Epithelial cell of proximal tubule (primary cell): ENCODE measurements at regions not wholly inside any gene's neighbourhood (a gene's known extent, or its start where the extent isn't known, plus 50 kb on each side); places are given as distances from the start of the nearest gene placed in this dataset.

Experiments
- DNase-seq: peaks from one replicate; pipeline ENCODE4 v3.0.0-alpha.2; 2011; ENCODE audit warnings: low read depth
- H3K4me3 ChIP-seq: 2 replicates; pipeline ENCODE4 v1.5.1; 2011; ENCODE audit warnings: low read depth, mild to moderate bottlenecking, low read length
- CTCF ChIP-seq: conservative IDR thresholded peaks from 2 replicates; pipeline ENCODE4 v1.5.1; 2012; ENCODE audit warnings: low read depth, mild to moderate bottlenecking, low read length

GRCh38 chr10:111481866-111482265 is 405.0 kb downstream of the ADRA2A start:
- TF ChIP-seq CTCF, result no peak
- DNase-seq, result no peak
- H3K4me3 ChIP-seq, result no peak overlapping the region

GRCh38 chr10:111482621-111483216 is 405.9 kb downstream of the ADRA2A start:
- no peak for TF ChIP-seq CTCF
- no peak overlapping the region for H3K4me3 ChIP-seq
- DNase-seq, result no peak

GRCh38 chr10:111485767-111486166 is 408.9 kb downstream of the ADRA2A start:
- no peak for TF ChIP-seq CTCF
- no peak for DNase-seq
- H3K4me3 ChIP-seq, result no peak overlapping the region

- H3K4me3 ChIP-seq, result no peak overlapping the region
- no peak for TF ChIP-seq CTCF
- no peak for DNase-seq
These were observed 409.5 kb downstream of the ADRA2A start for GRCh38 chr10:111486346-111486745.

- no peak for TF ChIP-seq CTCF
- no peak overlapping the region for H3K4me3 ChIP-seq
These were observed 411.8 kb downstream of the ADRA2A start for GRCh38 chr10:111488668-111489067.

DNA sequence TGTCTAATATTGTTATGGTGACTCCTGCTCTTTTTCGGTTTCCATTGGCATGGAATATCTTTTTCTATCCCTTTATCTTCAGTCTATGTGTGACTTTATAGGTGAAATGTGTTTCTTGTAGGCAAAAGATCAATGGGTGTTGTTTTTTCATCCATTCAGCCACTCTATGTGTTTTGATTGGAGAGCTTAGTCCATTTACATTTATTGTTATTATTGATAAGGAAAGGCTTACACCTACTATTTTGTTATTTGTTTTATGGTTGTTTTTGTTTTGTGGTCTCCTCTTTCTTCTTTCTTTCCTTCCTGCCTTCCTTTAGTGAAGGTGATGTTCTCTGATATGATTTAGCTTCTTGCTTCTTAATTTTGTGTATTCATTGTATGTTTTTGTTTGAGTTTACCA is 414.3 kb downstream of the ADRA2A start:
- TF ChIP-seq CTCF, result no peak
- no peak for DNase-seq
- no peak overlapping the region for H3K4me3 ChIP-seq

More at GRCh38 chr10:111488668-111489067, 411.8 kb downstream of the ADRA2A start:
- DNase-seq, result no peak

DNA sequence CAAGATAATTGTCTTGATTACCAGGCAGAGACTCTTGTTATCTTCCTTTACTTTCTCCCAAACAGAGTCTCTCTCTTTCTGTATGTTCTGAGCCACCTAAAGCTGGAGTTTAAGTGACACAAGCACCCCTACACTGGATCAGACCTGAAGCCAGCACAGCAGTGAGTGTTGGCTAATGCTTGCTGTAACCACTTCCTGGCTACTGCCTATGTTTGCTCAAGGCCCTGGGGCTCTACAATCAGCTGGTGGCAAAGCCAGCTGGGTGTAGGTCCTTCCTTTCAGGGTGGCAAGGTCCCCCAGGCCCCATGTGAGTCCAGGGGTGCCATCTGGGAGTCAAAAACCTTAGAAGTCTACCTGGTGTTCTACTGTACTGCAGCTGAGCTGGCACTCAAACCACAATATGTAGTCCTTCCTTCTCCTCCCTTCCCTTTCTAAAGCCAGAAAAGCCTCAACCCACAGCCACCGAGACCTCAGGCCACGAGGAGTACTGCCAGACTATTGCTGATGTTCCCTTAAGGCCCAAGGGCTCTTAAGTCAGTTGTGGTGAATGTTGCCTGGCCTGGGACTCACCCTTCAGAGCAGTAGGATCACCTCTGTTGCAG is 416.3 kb downstream of the ADRA2A start:
- TF ChIP-seq CTCF, result no peak
- no peak overlapping the region for H3K4me3 ChIP-seq
- no peak for DNase-seq
